ENCODE measurements at regions not wholly inside any gene's neighbourhood (a gene's known extent, or its start where the extent isn't known, plus 50 kb on each side); places are given as distances from the start of the nearest gene placed in this dataset.
"Not testable (repeated sequence)": the region's sequence is repeated elsewhere in the genome, so short reads cannot be mapped to it uniquely, and the experiment has no call there.

GRCh38 chr4:20196476-20196875, 55.2 kb upstream of the SLIT2 start:
- no peak for DNase-seq

- no peak for DNase-seq
Measured at GRCh38 chr4:20195071-20195885, 56.4 kb upstream of the SLIT2 start.

- DNase-seq, result peak; percentile 0
Measured at GRCh38 chr4:20194123-20195013, 57.3 kb upstream of the SLIT2 start.

- DNase-seq, result no peak
Measured at GRCh38 chr4:20193141-20193936, 58.4 kb upstream of the SLIT2 start.

- DNase-seq, result no peak
Measured at GRCh38 chr4:20192736-20193135, 59.0 kb upstream of the SLIT2 start.

GRCh38 chr4:20185103-20185502, 66.6 kb upstream of the SLIT2 start:
- no peak for DNase-seq

GRCh38 chr4:20183131-20183530, 68.6 kb upstream of the SLIT2 start:
- DNase-seq, result not testable (repeated sequence)

- DNase-seq, result no peak
Measured at GRCh38 chr4:20181926-20182325, 69.8 kb upstream of the SLIT2 start.

- DNase-seq, result no peak
Measured at GRCh38 chr4:20180509-20180908, 71.2 kb upstream of the SLIT2 start.

- DNase-seq, result no peak
Measured at GRCh38 chr4:20178902-20179576, 72.7 kb upstream of the SLIT2 start.

- DNase-seq, result no peak
Measured at GRCh38 chr4:20176881-20177280, 74.8 kb upstream of the SLIT2 start.

GRCh38 chr4:20172070-20172760, 79.5 kb upstream of the SLIT2 start:
- no peak for DNase-seq

- DNase-seq, result no peak
Measured at GRCh38 chr4:20166544-20166943, 85.2 kb upstream of the SLIT2 start.

GRCh38 chr4:20159516-20159915, 92.2 kb upstream of the SLIT2 start:
- no peak for DNase-seq

- DNase-seq, result no peak
Measured at GRCh38 chr4:20158195-20158594, 93.5 kb upstream of the SLIT2 start.

GRCh38 chr4:20151436-20151835, 100.3 kb upstream of the SLIT2 start:
- DNase-seq, result no peak

- DNase-seq, result not testable (repeated sequence)
Measured at GRCh38 chr4:20149143-20149542, 102.6 kb upstream of the SLIT2 start.

GRCh38 chr4:20137176-20137575, 114.5 kb upstream of the SLIT2 start:
- no peak for DNase-seq

- no peak for DNase-seq
Measured at GRCh38 chr4:20127626-20128025, 124.1 kb upstream of the SLIT2 start.

GRCh38 chr4:20126906-20127305, 124.8 kb upstream of the SLIT2 start:
- no peak for DNase-seq

- no peak for DNase-seq
Measured at GRCh38 chr4:20124317-20125026, 127.2 kb upstream of the SLIT2 start.

All from MV-4-11 (cell line).